PC-9 (cell line): ENCODE measurements at regions not wholly inside any gene's neighbourhood (a gene's known extent, or its start where the extent isn't known, plus 50 kb on each side); places are given as distances from the start of the nearest gene placed in this dataset.

ENCODE experiments used
- BruUV-seq: library from RNA; stranded (reverse); fragments of 400-500 nt; replicated peaks from 2 replicates; lab custom pipeline; 2021; lab: Mats Ljungman, UMichigan
- CTCF ChIA-PET: fragments of 300-600 bp; sonication (Branson Sonifier 250); formaldehyde crosslinking; loops from one replicate; lab custom pipeline; 2022; ENCODE audit warnings: antibody characterized with exemption; lab: Charles Lee
- POLR2A ChIA-PET: fragments of 300-600 bp; sonication (Branson Sonifier 250); formaldehyde crosslinking; loops from one replicate; lab custom pipeline; 2022; ENCODE audit warnings: antibody characterized with exemption; ENCODE audit not compliant: unreplicated experiment; lab: Charles Lee
- DNase-seq, 2 experiments: peaks; one replicate each; pipeline versions ENCODE4 v3.0.0 to v3.0.0-alpha.2; 2015 to 2022; ENCODE audit warnings: mixed read lengths in 1 of 2
- H2AFZ ChIP-seq: fragments of 200-600 bp; sonication (generic); 2 replicates; pipeline ENCODE4 v1.8.1; 2017; ENCODE audit warnings: antibody characterized with exemption
- H3F3A ChIP-seq: fragments of 200-600 bp; sonication (generic); 2 replicates; pipeline ENCODE4 v1.8.1; 2017; ENCODE audit warnings: antibody characterized with exemption, mild to moderate bottlenecking, low read depth; ENCODE audit not compliant: insufficient read depth
- H3K27ac ChIP-seq: fragments of 200-600 bp; sonication (generic); 2 replicates; pipeline ENCODE4 v1.6.1; 2016; ENCODE audit warnings: mixed run types
- H3K27me3 ChIP-seq: fragments of 200-600 bp; sonication (generic); 2 replicates; pipeline ENCODE4 v1.6.1; 2016; ENCODE audit warnings: low read depth, mixed run types; ENCODE audit not compliant: insufficient read depth
- H3K36me3 ChIP-seq: fragments of 200-600 bp; sonication (generic); 2 replicates; pipeline ENCODE4 v1.6.1; 2016; ENCODE audit warnings: low read depth, mixed run types
- H3K4me1 ChIP-seq: fragments of 200-600 bp; sonication (generic); replicated peaks from 2 replicates; pipeline ENCODE4 v1.6.1; 2016; ENCODE audit warnings: mixed run types; ENCODE audit not compliant: insufficient read depth
- H3K4me2 ChIP-seq: fragments of 200-600 bp; sonication (generic); 2 replicates; pipeline ENCODE4 v1.6.1; 2017; ENCODE audit warnings: mixed run types
- H3K4me3 ChIP-seq: fragments of 200-600 bp; sonication (generic); 2 replicates; pipeline ENCODE4 v1.6.1; 2016; ENCODE audit warnings: mixed run types
- H3K79me2 ChIP-seq: fragments of 200-600 bp; sonication (generic); 2 replicates; pipeline ENCODE4 v1.6.1; 2017; ENCODE audit warnings: low read depth, mixed run types
- H3K9me2 ChIP-seq: fragments of 200-600 bp; sonication (generic); 2 replicates; pipeline ENCODE4 v1.8.1; 2017; ENCODE audit warnings: mild to moderate bottlenecking; ENCODE audit not compliant: insufficient read depth
- H3K9me3 ChIP-seq: fragments of 200-600 bp; sonication (generic); 2 replicates; pipeline ENCODE4 v1.8.1; 2016; ENCODE audit warnings: low read depth; ENCODE audit not compliant: insufficient read depth
- H4K20me1 ChIP-seq: fragments of 200-600 bp; sonication (generic); 2 replicates; pipeline ENCODE4 v1.8.1; 2017; ENCODE audit not compliant: insufficient read depth
- CTCF ChIP-seq: fragments of 200-600 bp; sonication (generic); conservative IDR thresholded peaks from 2 replicates; pipeline ENCODE4 v1.6.1; 2017; ENCODE audit warnings: mixed run types, antibody characterized with exemption, mild to moderate bottlenecking, moderate library complexity
- EZH2 ChIP-seq: fragments of 200-600 bp; sonication (generic); IDR thresholded peaks from 2 replicates; pipeline ENCODE4 v1.8.0; 2017; ENCODE audit warnings: antibody characterized with exemption, low read depth
- intact Hi-C: fragments of 100-400 bp; cut with micrococcal nuclease; formaldehyde crosslinking; loops from one replicate; pipeline ENCODE4 v1.10.0; 2022; ENCODE audit not compliant: unreplicated experiment

GRCh38 chr5:133894143-133894542 is 74.3 kb downstream of the C5orf15 start:
- CTCF ChIA-PET: no interaction called here
- BruUV-seq: no TSS peak
- H3K4me2 ChIP-seq: no peak overlapping the region
- H3K36me3 ChIP-seq: no peaks in the 10 kb centered on the region
- no peaks in the 10 kb centered on the region for H3K79me2 ChIP-seq
- H3K27me3 ChIP-seq: no peaks in the 10 kb centered on the region
- no peaks in the 10 kb centered on the region for H4K20me1 ChIP-seq
- no peak overlapping the region for H3K4me3 ChIP-seq
- H3K4me1 ChIP-seq: peaks cover 11% of the 10 kb centered on the region
- TF ChIP-seq CTCF: no peak
- TF ChIP-seq EZH2: no peak
- POLR2A ChIA-PET: no interaction called here
- H3K9me3 ChIP-seq: no peaks in the 10 kb centered on the region
- intact Hi-C loops: no loop called here
- no peak for DNase-seq
- no peaks in the 10 kb centered on the region for H3K9me2 ChIP-seq
- H2AFZ ChIP-seq: 0 out of 2 replicates have a peak overlapping the region, but pooled peaks have one; percentile 22
- no peaks in the 10 kb centered on the region for H3F3A ChIP-seq
- no peak overlapping the region for H3K27ac ChIP-seq

GRCh38 chr5:133892774-133893173 is 75.7 kb downstream of the C5orf15 start:
- Histone ChIP-seq H3K27me3 (no peaks in the 10 kb centered on the region), H3F3A (no peaks in the 10 kb centered on the region), H4K20me1 (no peaks in the 10 kb centered on the region), H3K79me2 (no peaks in the 10 kb centered on the region), H3K9me2 (no peaks in the 10 kb centered on the region), H3K4me1 (peaks cover 11% of the 10 kb centered on the region), H3K27ac (no peak overlapping the region), H3K4me3 (no peak overlapping the region), H3K4me2 (no peak overlapping the region), H3K9me3 (no peaks in the 10 kb centered on the region), H2AFZ (no peak overlapping the region), H3K36me3 (no peaks in the 10 kb centered on the region)
- ChIA-PET POLR2A (interaction anchor here (0.7 kb wide), 1 partner anchor 1025 kb away, joined by 3 read pairs; no protein-coding TSS in a partner anchor), CTCF (no interaction called here)
- DNase-seq: no peak
- BruUV-seq: no TSS peak
- TF ChIP-seq CTCF (no peak), EZH2 (no peak)
- intact Hi-C loops: no loop called here

GRCh38 chr5:133892306-133892705 is 76.1 kb downstream of the C5orf15 start:
- no peak for DNase-seq
- no peaks in the 10 kb centered on the region for H3K9me3 ChIP-seq
- TF ChIP-seq EZH2: no peak
- TF ChIP-seq CTCF: no peak
- H4K20me1 ChIP-seq: no peaks in the 10 kb centered on the region
- no peak overlapping the region for H3K27ac ChIP-seq
- H3K4me2 ChIP-seq: no peak overlapping the region
- H3K9me2 ChIP-seq: no peaks in the 10 kb centered on the region
- H3K4me1 ChIP-seq: peaks cover 11% of the 10 kb centered on the region
- no peaks in the 10 kb centered on the region for H3K36me3 ChIP-seq
- H2AFZ ChIP-seq: no peak overlapping the region
- H3K4me3 ChIP-seq: no peak overlapping the region
- no peaks in the 10 kb centered on the region for H3K79me2 ChIP-seq
- intact Hi-C loops: no loop called here
- ChIA-PET CTCF (no interaction called here), POLR2A (no interaction called here)
- BruUV-seq: no TSS peak
- no peaks in the 10 kb centered on the region for H3F3A ChIP-seq
- H3K27me3 ChIP-seq: no peaks in the 10 kb centered on the region
